Uterus (tissue), 3 donors: ENCODE measurements at regions not wholly inside any gene's neighbourhood (a gene's known extent, or its start where the extent isn't known, plus 50 kb on each side); places are given as distances from the start of the nearest gene placed in this dataset.

Experiments
- DNase-seq, 2 donors: peaks; one replicate each; pipeline ENCODE4 v3.0.0-alpha.2; 2019 to 2020
- H3K27ac ChIP-seq, 2 donors: fragments of 200-600 bp; sonication (generic); 1 replicate in 1 of 2; 2 replicates in 1 of 2; pipeline ENCODE4 v1.5.1; 2016 to 2018
- H3K27me3 ChIP-seq, 2 donors: fragments of 200-600 bp; sonication (generic); one replicate each; pipeline ENCODE4 v1.5.1; 2018 to 2019; ENCODE audit warnings: control low read depth in 1 of 2
- H3K36me3 ChIP-seq, 2 donors: fragments of 200-600 bp; sonication (generic); one replicate each; pipeline ENCODE4 v1.5.1; 2019; ENCODE audit warnings: control low read depth in 1 of 2
- H3K4me1 ChIP-seq, 2 donors: fragments of 200-600 bp; sonication (generic); one replicate each; pipeline ENCODE4 v1.5.1; 2018 to 2019; ENCODE audit warnings: control low read depth in 1 of 2
- H3K4me3 ChIP-seq, 2 donors: fragments of 200-600 bp; sonication (generic); 1 replicate in 1 of 2; 2 replicates in 1 of 2; pipeline ENCODE4 v1.5.1; 2018 to 2019; ENCODE audit warnings: mild to moderate bottlenecking in 1 of 2
- H3K9me3 ChIP-seq, 2 donors: fragments of 200-600 bp; sonication (generic); one replicate each; pipeline ENCODE4 v1.5.1; 2019; ENCODE audit warnings: control low read depth in 1 of 2
- POLR2A ChIP-seq, 2 donors: fragments of 450-650 bp; IDR thresholded peaks; one replicate each; pipeline ENCODE4 v1.6.1; 2016; ENCODE audit warnings: antibody characterized with exemption in 2 of 2, mild to moderate bottlenecking in 1 of 2, moderate library complexity in 1 of 2
- intact Hi-C: fragments of 100-400 bp; cut with DNase I; formaldehyde crosslinking; loops from one replicate; pipeline ENCODE4 v1.15.1; 2023; ENCODE audit warnings: low total_unique reads
- TF ChIP-seq, protein P1 (sequence below), 4 experiments: fragments of 200-600 bp in 2 of 4; fragments of 450-650 bp in 2 of 4; sonication (generic) in 2 of 4; IDR thresholded peaks; one replicate each; pipeline ENCODE4 v1.5.1; 2016 to 2019; ENCODE audit warnings: antibody characterized with exemption in 4 of 4, mild to moderate bottlenecking in 2 of 4, moderate library complexity in 1 of 4
- donor health status: DM: yes; HTN: yes; CAD: no.

DNA sequence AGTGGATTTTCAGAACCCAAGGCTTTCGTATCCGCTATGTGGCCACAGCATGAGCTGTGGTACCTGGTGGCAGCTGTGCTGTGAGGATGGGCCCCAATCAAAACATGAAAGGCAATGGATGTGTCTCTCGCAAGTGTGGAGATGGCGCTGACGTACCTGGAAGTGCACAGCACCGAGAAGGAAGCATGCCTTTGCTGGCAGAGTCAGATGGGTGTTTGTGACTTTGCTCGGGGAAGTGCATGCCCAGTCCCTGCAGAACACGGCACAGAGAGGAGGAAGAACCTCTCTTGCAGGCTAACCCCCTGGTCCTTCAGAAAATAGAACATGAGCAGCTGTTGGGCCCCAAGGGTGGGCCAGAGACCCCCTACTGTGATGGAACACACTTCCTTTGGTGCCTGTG is 654.1 kb upstream of the ZWINT start:
- no peak for DNase-seq
- Histone ChIP-seq H3K9me3 (no peaks in the 10 kb centered on the region), H3K36me3 (no peaks in the 10 kb centered on the region), H3K27me3 (no peaks in the 10 kb centered on the region), H3K4me3 (no peak overlapping the region), H3K4me1 (no peaks in the 10 kb centered on the region), H3K27ac (no peak overlapping the region)
- no peak for TF ChIP-seq POLR2A (IDR thresholded peaks at IDR 0.05)
- TF ChIP-seq, protein P1, sequence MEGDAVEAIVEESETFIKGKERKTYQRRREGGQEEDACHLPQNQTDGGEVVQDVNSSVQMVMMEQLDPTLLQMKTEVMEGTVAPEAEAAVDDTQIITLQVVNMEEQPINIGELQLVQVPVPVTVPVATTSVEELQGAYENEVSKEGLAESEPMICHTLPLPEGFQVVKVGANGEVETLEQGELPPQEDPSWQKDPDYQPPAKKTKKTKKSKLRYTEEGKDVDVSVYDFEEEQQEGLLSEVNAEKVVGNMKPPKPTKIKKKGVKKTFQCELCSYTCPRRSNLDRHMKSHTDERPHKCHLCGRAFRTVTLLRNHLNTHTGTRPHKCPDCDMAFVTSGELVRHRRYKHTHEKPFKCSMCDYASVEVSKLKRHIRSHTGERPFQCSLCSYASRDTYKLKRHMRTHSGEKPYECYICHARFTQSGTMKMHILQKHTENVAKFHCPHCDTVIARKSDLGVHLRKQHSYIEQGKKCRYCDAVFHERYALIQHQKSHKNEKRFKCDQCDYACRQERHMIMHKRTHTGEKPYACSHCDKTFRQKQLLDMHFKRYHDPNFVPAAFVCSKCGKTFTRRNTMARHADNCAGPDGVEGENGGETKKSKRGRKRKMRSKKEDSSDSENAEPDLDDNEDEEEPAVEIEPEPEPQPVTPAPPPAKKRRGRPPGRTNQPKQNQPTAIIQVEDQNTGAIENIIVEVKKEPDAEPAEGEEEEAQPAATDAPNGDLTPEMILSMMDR (IDR thresholded peaks at IDR 0.05), result no peak
- intact Hi-C loops, result no loop called here

DNA sequence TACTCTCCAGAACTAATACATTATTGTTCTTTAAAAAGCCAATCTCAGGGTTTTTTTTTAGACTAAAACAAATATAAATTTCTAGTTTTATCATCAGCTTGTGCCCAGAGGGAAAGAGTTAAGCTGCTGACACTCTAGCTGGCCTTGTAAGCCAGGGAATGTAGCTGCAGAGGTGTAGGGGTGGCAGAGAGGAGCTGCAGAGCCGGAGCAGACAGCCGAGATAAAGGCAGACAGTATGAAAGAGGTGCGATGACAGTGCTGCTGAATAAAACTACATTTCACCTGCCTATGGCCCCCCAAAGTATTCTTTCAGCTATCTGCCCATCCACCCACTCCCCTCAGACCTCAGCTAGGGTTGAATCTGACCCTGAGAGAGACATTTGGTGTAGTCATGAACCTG is 653.7 kb upstream of the ZWINT start:
- Histone ChIP-seq H3K27me3 (no peaks in the 10 kb centered on the region), H3K9me3 (no peaks in the 10 kb centered on the region), H3K4me1 (no peaks in the 10 kb centered on the region), H3K27ac (no peak overlapping the region), H3K4me3 (no peak overlapping the region), H3K36me3 (no peaks in the 10 kb centered on the region)
- intact Hi-C loops, result no loop called here
- DNase-seq, result no peak
- TF ChIP-seq, protein P1 (IDR thresholded peaks at IDR 0.05), result no peak
- TF ChIP-seq POLR2A (IDR thresholded peaks at IDR 0.05), result no peak

DNA sequence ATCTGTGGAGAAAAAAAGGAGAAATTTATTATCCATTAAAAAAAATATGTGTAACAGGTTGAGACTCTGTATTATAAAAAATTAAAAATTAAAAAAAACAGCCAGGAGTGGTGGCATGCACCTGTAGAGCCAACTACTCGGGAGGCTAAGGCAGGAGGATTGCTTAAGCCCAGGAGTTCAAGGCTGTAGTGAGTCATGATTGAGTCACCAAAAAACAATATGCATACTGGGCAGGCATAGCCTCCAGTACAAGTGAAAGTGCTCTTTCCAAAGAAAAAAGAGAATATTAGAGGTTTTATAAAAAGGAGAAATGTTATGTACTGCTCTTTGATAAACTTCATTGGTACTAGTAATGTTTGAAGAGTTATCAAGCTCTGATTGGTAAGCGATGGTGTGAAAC is 647.1 kb upstream of the ZWINT start:
- DNase-seq, result no peak
- no peaks in the 10 kb centered on the region for H3K27me3 ChIP-seq
- H3K36me3 ChIP-seq, result no peaks in the 10 kb centered on the region
- intact Hi-C loops, result no loop called here
- H3K9me3 ChIP-seq, result no peaks in the 10 kb centered on the region
- H3K27ac ChIP-seq, result no peak overlapping the region
- TF ChIP-seq POLR2A (IDR thresholded peaks at IDR 0.05), result no peak
- TF ChIP-seq, protein P1 (IDR thresholded peaks at IDR 0.05), result no peak
- H3K4me1 ChIP-seq, result no peaks in the 10 kb centered on the region
- no peak overlapping the region for H3K4me3 ChIP-seq

DNA sequence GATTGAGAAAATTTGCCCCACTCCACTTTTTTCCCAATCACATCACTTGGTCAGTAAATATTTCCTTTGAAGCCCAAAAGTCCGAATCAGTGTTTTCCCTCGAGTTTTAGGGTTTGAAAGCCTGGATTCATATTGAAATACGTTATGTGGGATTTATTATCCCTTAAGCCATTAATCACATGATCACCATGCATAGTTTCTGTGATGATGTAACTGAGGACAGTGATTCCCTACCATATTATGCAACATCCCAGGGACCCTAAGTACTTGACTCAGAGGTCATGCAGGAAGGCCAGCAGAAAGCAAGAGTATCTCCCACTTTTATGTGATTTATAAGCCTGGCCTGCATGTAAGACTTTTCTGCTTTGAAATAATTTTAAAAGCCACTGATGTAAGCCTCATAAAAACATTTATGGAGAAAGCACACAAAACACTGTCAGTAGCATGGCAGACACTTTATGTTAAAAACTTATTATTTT is 630.6 kb upstream of the ZWINT start:
- intact Hi-C loops, result no loop called here
- Histone ChIP-seq H3K36me3 (no peaks in the 10 kb centered on the region), H3K9me3 (no peaks in the 10 kb centered on the region), H3K4me1 (no peaks in the 10 kb centered on the region), H3K27me3 (no peaks in the 10 kb centered on the region), H3K27ac (no peak overlapping the region), H3K4me3 (no peak overlapping the region)
- no peak for TF ChIP-seq POLR2A (IDR thresholded peaks at IDR 0.05)
- TF ChIP-seq, protein P1 (IDR thresholded peaks at IDR 0.05), result no peak
- DNase-seq, result no peak

DNA sequence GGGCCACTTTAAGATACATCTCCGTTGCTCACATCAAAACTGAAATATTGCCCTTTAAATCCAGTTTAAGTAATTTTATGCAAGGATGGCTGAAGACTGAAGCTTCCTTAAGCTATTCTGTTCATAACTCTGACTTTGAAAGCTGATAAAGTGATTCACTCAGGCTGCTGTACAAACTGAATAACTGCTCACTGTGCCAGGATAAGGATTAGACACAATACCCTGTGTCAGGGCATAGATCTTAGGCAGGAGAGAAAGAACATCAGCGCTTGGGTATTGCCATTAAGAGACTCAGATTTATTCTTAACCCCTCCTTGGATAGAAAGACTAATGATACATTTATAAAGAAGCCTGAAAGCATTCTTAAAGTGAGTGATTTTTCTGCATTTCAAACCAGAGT is 614.5 kb upstream of the ZWINT start:
- DNase-seq, result no peak

More for the DNA sequence above, 614.5 kb upstream of the ZWINT start:
- Histone ChIP-seq H3K36me3 (no peaks in the 10 kb centered on the region), H3K4me3 (no peak overlapping the region), H3K9me3 (no peaks in the 10 kb centered on the region), H3K4me1 (no peaks in the 10 kb centered on the region), H3K27me3 (no peaks in the 10 kb centered on the region), H3K27ac (no peak overlapping the region)
- intact Hi-C loops, result no loop called here
- no peak for TF ChIP-seq POLR2A (IDR thresholded peaks at IDR 0.05)
- TF ChIP-seq, protein P1 (IDR thresholded peaks at IDR 0.05), result no peak
